HEK293 (cell line): ENCODE measurements at regions not wholly inside any gene's neighbourhood (a gene's known extent, or its start where the extent isn't known, plus 50 kb on each side); places are given as distances from the start of the nearest gene placed in this dataset.

Experiments
- CTCF ChIA-PET: fragments of 350-600 bp; formaldehyde crosslinking; extraction: SDS; loops from one replicate; lab custom pipeline; 2021; ENCODE audit warnings: antibody characterized with exemption; lab: Yijun Ruan, JAX
- POLR2A ChIA-PET: fragments of 300-600 bp; formaldehyde crosslinking; extraction: SDS; loops from one replicate; lab custom pipeline; 2020; ENCODE audit warnings: antibody characterized with exemption, inconsistent platforms; lab: Yijun Ruan, JAX
- H3K27ac ChIP-seq: fragments of 200-500 bp; sonication (Bioruptor generic); 2 replicates; pipeline ENCODE4 v1.5.1; 2014; ENCODE audit warnings: low read depth, low read length, control low read depth, inconsistent platforms; ENCODE audit errors: extremely low read depth
- H3K36me3 ChIP-seq, 2 experiments: fragments of 200-500 bp in 1 of 2; sonication (Bioruptor generic) in 1 of 2; 1 replicate in 1 of 2; 2 replicates in 1 of 2; pipeline ENCODE4 v1.5.1; 2014 to 2017; ENCODE audit warnings: inconsistent platforms in 2 of 2, low read length in 2 of 2; ENCODE audit not compliant: control insufficient read depth in 2 of 2, insufficient read depth in 1 of 2
- H3K4me1 ChIP-seq: fragments of 200-500 bp; sonication (Bioruptor generic); 2 replicates; pipeline ENCODE4 v1.5.1; 2014; ENCODE audit warnings: mild to moderate bottlenecking, low read length, inconsistent platforms; ENCODE audit not compliant: control insufficient read depth, insufficient read depth
- H3K4me3 ChIP-seq: 2 replicates; pipeline ENCODE4 v1.5.1; 2011; ENCODE audit warnings: low read depth, mild to moderate bottlenecking, control low read depth, low read length, moderate library complexity
- H3K9me3 ChIP-seq: fragments of 200-500 bp; sonication (Bioruptor generic); 2 replicates; pipeline ENCODE4 v1.5.1; 2014; ENCODE audit warnings: low read depth, low read length, inconsistent platforms; ENCODE audit not compliant: control insufficient read depth, insufficient read depth
- GLI4 ChIP-seq: fragments of 450-650 bp; formaldehyde crosslinking; IDR thresholded peaks from 2 replicates; pipeline ENCODE4 v1.5.1; 2016; ENCODE audit warnings: missing biosample characterization, missing genetic modification characterization
- HOXA7 ChIP-seq: sonication (generic); formaldehyde crosslinking; IDR thresholded peaks from 2 replicates; pipeline ENCODE4 v1.8.1; 2022; ENCODE audit warnings: missing genetic modification reagents, borderline replicate concordance
- MZF1 ChIP-seq: fragments of 450-650 bp; formaldehyde crosslinking; IDR thresholded peaks from 2 replicates; pipeline ENCODE4 v1.5.1; 2017; ENCODE audit warnings: missing biosample characterization, missing genetic modification characterization, borderline replicate concordance
- PATZ1 ChIP-seq: fragments of 450-650 bp; formaldehyde crosslinking; IDR thresholded peaks from 2 replicates; pipeline ENCODE4 v1.5.1; 2016; ENCODE audit warnings: missing biosample characterization, missing genetic modification characterization
- PRDM1 ChIP-seq: fragments of 450-650 bp; formaldehyde crosslinking; IDR thresholded peaks from 2 replicates; pipeline ENCODE4; 2016; ENCODE audit warnings: missing biosample characterization, missing genetic modification characterization
- SCRT2 ChIP-seq: fragments of 450-650 bp; formaldehyde crosslinking; IDR thresholded peaks from 2 replicates; pipeline ENCODE4 v1.5.1; 2016; ENCODE audit warnings: missing biosample characterization, missing genetic modification characterization
- SETDB1 ChIP-seq: IDR thresholded peaks from one replicate; pipeline ENCODE4 v1.6.1; 2017; ENCODE audit warnings: mild to moderate bottlenecking, low read length, moderate library complexity, mixed read lengths; ENCODE audit not compliant: insufficient read length
- SP3 ChIP-seq: fragments of 450-650 bp; formaldehyde crosslinking; IDR thresholded peaks from 2 replicates; pipeline ENCODE4 v1.5.1; 2016; ENCODE audit warnings: missing biosample characterization, missing genetic modification characterization
- YY2 ChIP-seq: fragments of 450-650 bp; formaldehyde crosslinking; IDR thresholded peaks from 2 replicates; pipeline ENCODE4 v1.5.1; 2016; ENCODE audit warnings: missing biosample characterization, missing genetic modification characterization
- ZBTB21 ChIP-seq: fragments of 450-650 bp; formaldehyde crosslinking; IDR thresholded peaks from 2 replicates; pipeline ENCODE4 v1.5.1; 2017; ENCODE audit warnings: missing biosample characterization, missing genetic modification characterization
- ZBTB44 ChIP-seq: fragments of 450-650 bp; IDR thresholded peaks from 2 replicates; pipeline ENCODE4 v1.5.1; 2018; ENCODE audit warnings: missing biosample characterization, mild to moderate bottlenecking, missing genetic modification characterization
- ZNF138 ChIP-seq: fragments of 450-650 bp; formaldehyde crosslinking; IDR thresholded peaks from 2 replicates; pipeline ENCODE4 v1.5.1; 2016; ENCODE audit warnings: missing biosample characterization, missing genetic modification characterization, borderline replicate concordance
- ZNF16 ChIP-seq: fragments of 450-650 bp; formaldehyde crosslinking; IDR thresholded peaks from 2 replicates; pipeline ENCODE4 v1.5.1; 2016; ENCODE audit warnings: low read depth, missing biosample characterization, missing genetic modification characterization
- ZNF214 ChIP-seq: fragments of 450-650 bp; formaldehyde crosslinking; IDR thresholded peaks from 2 replicates; pipeline ENCODE4 v1.5.1; 2017; ENCODE audit warnings: missing biosample characterization, mild to moderate bottlenecking, missing genetic modification characterization, borderline replicate concordance
- ZNF596 ChIP-seq: fragments of 450-650 bp; IDR thresholded peaks from 2 replicates; pipeline ENCODE4 v1.5.0; 2018; ENCODE audit warnings: missing biosample characterization, mild to moderate bottlenecking, missing genetic modification characterization, moderate library complexity
- ZNF600 ChIP-seq: fragments of 450-650 bp; formaldehyde crosslinking; IDR thresholded peaks from 2 replicates; pipeline ENCODE4 v1.5.1; 2016; ENCODE audit warnings: missing biosample characterization, missing genetic modification characterization
- ZNF660 ChIP-seq: fragments of 450-650 bp; IDR thresholded peaks from 2 replicates; pipeline ENCODE4 v1.5.1; 2018; ENCODE audit warnings: missing biosample characterization, mild to moderate bottlenecking, missing genetic modification characterization
- ZNF677 ChIP-seq: fragments of 450-650 bp; IDR thresholded peaks from 2 replicates; pipeline ENCODE4 v1.5.0; 2018; ENCODE audit warnings: missing biosample characterization, mild to moderate bottlenecking, missing genetic modification characterization, moderate library complexity
- ZNF707 ChIP-seq: fragments of 450-650 bp; formaldehyde crosslinking; IDR thresholded peaks from 2 replicates; pipeline ENCODE4 v1.5.1; 2016; ENCODE audit warnings: missing biosample characterization, missing genetic modification characterization
- ZNF76 ChIP-seq: fragments of 450-650 bp; formaldehyde crosslinking; IDR thresholded peaks from 2 replicates; pipeline ENCODE4; 2016; ENCODE audit warnings: low read depth, missing biosample characterization, missing genetic modification characterization, borderline replicate concordance
- ZNF768 ChIP-seq: fragments of 450-650 bp; formaldehyde crosslinking; IDR thresholded peaks from 2 replicates; pipeline ENCODE4 v1.5.1; 2018; ENCODE audit warnings: missing biosample characterization, mild to moderate bottlenecking, missing genetic modification characterization
- TF ChIP-seq, protein P1 (sequence below): fragments of 450-650 bp; formaldehyde crosslinking; IDR thresholded peaks from 2 replicates; pipeline ENCODE4 v1.5.1; 2016; ENCODE audit warnings: missing biosample characterization, missing genetic modification characterization
- TF ChIP-seq, protein P2 (sequence below): fragments of 450-650 bp; formaldehyde crosslinking; IDR thresholded peaks from 2 replicates; pipeline ENCODE4 v1.5.1; 2016; ENCODE audit warnings: missing biosample characterization, missing genetic modification characterization

DNA sequence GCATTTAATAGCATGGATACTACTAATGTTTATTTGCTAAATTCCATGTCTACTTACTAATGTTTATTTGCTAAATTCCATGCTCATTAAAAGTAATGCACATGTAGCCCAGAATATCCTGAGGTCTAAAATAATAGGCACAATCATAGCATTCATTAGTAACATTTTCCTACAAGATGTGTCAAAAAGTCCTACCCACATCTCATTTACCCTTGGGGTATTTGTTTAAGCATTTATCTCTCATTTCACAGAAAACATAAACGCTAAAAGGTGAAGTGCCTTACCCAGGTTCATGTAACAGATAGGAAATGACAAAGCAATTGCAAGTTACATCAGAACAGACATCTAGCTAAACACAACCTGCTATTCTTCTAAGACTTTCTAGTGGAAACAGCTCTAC is 457.1 kb downstream of the HACE1 start (continued):
- TF ChIP-seq ZNF660 (tag by site-specific recombination) (no peak), SP3 (tag by site-specific recombination) (no peak), YY2 (tag by site-specific recombination) (no peak)

DNA sequence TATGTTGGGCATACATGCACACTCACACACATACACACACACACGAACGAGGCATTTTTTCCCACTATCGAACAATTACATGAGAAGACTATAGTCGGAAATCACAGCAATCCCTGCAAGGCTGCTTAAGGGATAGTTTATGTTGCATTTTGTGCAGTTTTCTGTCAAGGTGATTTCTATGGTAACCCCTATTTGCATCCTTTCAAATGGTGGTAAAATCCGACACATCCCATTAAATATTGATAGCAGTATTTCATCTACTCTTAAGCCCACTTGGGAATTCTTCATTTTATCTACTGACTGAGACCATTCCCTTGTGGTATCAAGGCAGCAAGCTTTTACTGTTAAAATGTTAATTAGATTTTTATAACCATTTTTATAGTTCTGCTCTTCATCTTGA is 457.8 kb downstream of the HACE1 start:
- no peak overlapping the region for H3K27ac ChIP-seq
- POLR2A ChIA-PET: no interaction called here
- no peaks in the 10 kb centered on the region for H3K9me3 ChIP-seq
- TF ChIP-seq, protein P1, sequence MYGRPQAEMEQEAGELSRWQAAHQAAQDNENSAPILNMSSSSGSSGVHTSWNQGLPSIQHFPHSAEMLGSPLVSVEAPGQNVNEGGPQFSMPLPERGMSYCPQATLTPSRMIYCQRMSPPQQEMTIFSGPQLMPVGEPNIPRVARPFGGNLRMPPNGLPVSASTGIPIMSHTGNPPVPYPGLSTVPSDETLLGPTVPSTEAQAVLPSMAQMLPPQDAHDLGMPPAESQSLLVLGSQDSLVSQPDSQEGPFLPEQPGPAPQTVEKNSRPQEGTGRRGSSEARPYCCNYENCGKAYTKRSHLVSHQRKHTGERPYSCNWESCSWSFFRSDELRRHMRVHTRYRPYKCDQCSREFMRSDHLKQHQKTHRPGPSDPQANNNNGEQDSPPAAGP: no peak
- TF ChIP-seq PATZ1 (tag by site-specific recombination) (no peak), ZNF214 (tag by site-specific recombination) (no peak), PRDM1 (tag by site-specific recombination) (no peak), ZNF600 (tag by site-specific recombination) (no peak), ZNF76 (no peak), SCRT2 (tag by site-specific recombination) (no peak), ZBTB44 (tag by site-specific recombination) (no peak), SETDB1 (no peak), ZNF660 (tag by site-specific recombination) (no peak), ZNF768 (tag by site-specific recombination) (no peak), ZNF677 (no peak), ZBTB21 (tag by site-specific recombination) (no peak), ZNF596 (tag by site-specific recombination) (no peak)
- TF ChIP-seq, protein P2, sequence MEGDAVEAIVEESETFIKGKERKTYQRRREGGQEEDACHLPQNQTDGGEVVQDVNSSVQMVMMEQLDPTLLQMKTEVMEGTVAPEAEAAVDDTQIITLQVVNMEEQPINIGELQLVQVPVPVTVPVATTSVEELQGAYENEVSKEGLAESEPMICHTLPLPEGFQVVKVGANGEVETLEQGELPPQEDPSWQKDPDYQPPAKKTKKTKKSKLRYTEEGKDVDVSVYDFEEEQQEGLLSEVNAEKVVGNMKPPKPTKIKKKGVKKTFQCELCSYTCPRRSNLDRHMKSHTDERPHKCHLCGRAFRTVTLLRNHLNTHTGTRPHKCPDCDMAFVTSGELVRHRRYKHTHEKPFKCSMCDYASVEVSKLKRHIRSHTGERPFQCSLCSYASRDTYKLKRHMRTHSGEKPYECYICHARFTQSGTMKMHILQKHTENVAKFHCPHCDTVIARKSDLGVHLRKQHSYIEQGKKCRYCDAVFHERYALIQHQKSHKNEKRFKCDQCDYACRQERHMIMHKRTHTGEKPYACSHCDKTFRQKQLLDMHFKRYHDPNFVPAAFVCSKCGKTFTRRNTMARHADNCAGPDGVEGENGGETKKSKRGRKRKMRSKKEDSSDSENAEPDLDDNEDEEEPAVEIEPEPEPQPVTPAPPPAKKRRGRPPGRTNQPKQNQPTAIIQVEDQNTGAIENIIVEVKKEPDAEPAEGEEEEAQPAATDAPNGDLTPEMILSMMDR (tag by site-specific recombination): no peak
- no peaks in the 10 kb centered on the region for H3K36me3 ChIP-seq
- CTCF ChIA-PET: interaction anchor here (0.6 kb wide), 1 partner anchor 14 kb away, joined by 3 read pairs; no protein-coding TSS in a partner anchor
- no peak overlapping the region for H3K4me3 ChIP-seq
- H3K4me1 ChIP-seq: no peaks in the 10 kb centered on the region

- H3K4me3 ChIP-seq: no peak overlapping the region
- TF ChIP-seq GLI4 (tag by site-specific recombination) (no peak), ZNF707 (tag by site-specific recombination) (no peak), HOXA7 (no peak), MZF1 (tag by site-specific recombination) (no peak), ZNF16 (no peak), ZNF138 (tag by site-specific recombination) (no peak)
- TF ChIP-seq, all 188 proteins: peak for 0
- POLR2A ChIA-PET: no interaction called here
- no peaks in the 10 kb centered on the region for H3K36me3 ChIP-seq
- H3K27ac ChIP-seq: no peak overlapping the region
- H3K9me3 ChIP-seq: no peaks in the 10 kb centered on the region
- CTCF ChIA-PET: interaction anchor here (0.6 kb wide), 1 partner anchor 296 kb away, joined by 3 read pairs; no protein-coding TSS in a partner anchor
- H3K4me1 ChIP-seq: no peaks in the 10 kb centered on the region
Observed at GRCh38 chr6:104400844-104401243, 458.9 kb downstream of the HACE1 start.
